ENCODE measurements at regions not wholly inside any gene's neighbourhood (a gene's known extent, or its start where the extent isn't known, plus 50 kb on each side); places are given as distances from the start of the nearest gene placed in this dataset.

DNA sequence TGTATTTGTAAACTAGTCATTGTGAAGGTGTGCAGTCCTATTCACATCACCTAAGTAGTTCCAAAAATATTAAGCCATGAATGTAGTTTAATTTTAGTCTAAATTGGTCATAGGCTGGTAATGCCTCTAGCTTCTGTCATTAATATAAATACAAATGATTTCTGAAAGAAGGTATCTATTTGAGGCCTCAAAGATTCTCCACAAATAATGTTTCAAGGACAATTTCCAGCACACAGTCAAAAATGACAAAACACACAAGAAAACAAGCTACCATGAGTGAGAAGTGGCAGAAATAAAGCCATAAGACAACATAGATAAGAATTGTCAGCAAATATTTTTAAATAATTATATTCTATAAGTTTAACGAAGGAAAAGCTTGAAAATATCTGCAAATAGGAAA lies 66.7 kb upstream of the PDK4 start:
- DNase-seq = no peak

- no peak for DNase-seq
Measured at GRCh38 chr7:95660023-95660434, 63.7 kb upstream of the PDK4 start.

DNA sequence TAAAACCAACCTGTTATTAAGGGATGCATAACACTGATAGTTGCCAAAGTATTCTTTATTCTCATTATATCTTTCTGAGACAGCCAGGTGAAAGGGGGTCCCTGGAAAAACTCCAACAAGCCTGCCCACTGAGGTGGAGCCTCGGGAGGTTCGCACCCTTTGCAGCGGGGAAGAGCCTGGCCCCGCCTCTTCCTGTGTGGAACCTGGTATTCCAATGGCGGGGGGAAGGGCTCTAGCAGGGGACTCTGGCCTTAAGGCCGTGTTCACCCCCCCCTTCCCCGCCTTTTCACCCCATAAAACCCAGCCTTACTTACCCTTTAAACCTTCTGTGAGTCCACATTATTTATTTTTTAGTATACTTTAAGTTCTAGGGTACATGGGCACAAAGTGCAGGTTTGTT lies 62.4 kb upstream of the PDK4 start:
- no peak for DNase-seq

DNA sequence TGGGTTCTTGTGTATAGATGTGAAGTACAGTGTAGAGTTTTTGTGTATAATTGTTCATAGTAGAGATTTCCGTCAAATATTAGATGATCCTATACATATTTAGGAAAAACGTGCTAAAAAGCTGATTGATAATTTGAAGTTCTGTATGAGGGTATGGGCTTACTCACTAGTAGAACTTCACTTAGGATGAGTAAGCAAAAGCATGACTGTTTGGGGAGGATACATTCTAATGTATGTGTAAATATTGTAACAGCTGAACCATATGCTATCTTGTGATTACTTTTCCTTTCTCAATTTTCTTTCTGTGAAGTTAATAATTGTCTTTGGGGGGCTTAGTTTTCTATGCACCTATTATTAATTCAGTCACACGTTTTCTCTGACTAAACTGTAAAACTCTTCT lies 53.2 kb upstream of the PDK4 start:
- no peak for DNase-seq

GRCh38 chr7:95646350-95646749 lies 50.0 kb upstream of the PDK4 start:
- no peak for DNase-seq

Data from stimulated activated CD4-positive, alpha-beta T cell treated with anti-CD3 and anti-CD28 coated beads, Interleukin-15, amount 100 ng/mL, for 24 hours (primary cell).